ENCODE measurements at regions not wholly inside any gene's neighbourhood (a gene's known extent, or its start where the extent isn't known, plus 50 kb on each side); places are given as distances from the start of the nearest gene placed in this dataset.
"Not testable (repeated sequence)": the region's sequence is repeated elsewhere in the genome, so short reads cannot be mapped to it uniquely, and the experiment has no call there.

- H3K4me3 ChIP-seq (ENCODE audit: low read depth, low read length): no peak overlapping the region
- no peak for TF ChIP-seq CTCF (IDR thresholded peaks at IDR 0.05; ENCODE audit: low read depth, low read length, missing control alignments)
- DNase-seq (ENCODE audit: low read depth): no peak
- in situ Hi-C loops (cut with HindIII; ENCODE audit: low sequenced_read_pairs): no loop called here
Measured at GRCh38 chr10:101280511-101280910, 51.2 kb upstream of the LBX1 start.

GRCh38 chr10:101280921-101281320, 51.7 kb upstream of the LBX1 start:
- in situ Hi-C loops (cut with HindIII; ENCODE audit: low sequenced_read_pairs); H3K4me3 ChIP-seq (ENCODE audit: low read depth, low read length); DNase-seq (ENCODE audit: low read depth): not testable (repeated sequence)

GRCh38 chr10:101282947-101283346, 53.7 kb upstream of the LBX1 start:
- DNase-seq (ENCODE audit: low read depth): no peak
- in situ Hi-C loops (cut with HindIII; ENCODE audit: low sequenced_read_pairs): no loop called here
- TF ChIP-seq CTCF (IDR thresholded peaks at IDR 0.05; ENCODE audit: low read depth, low read length, missing control alignments): no peak
- no peak overlapping the region for H3K4me3 ChIP-seq (ENCODE audit: low read depth, low read length)

- in situ Hi-C loops (cut with HindIII; ENCODE audit: low sequenced_read_pairs): no loop called here
- no peak overlapping the region for H3K4me3 ChIP-seq (ENCODE audit: low read depth, low read length)
- DNase-seq (ENCODE audit: low read depth): no peak
- TF ChIP-seq CTCF (IDR thresholded peaks at IDR 0.05; ENCODE audit: low read depth, low read length, missing control alignments): no peak
Measured at GRCh38 chr10:101283762-101284100, 54.5 kb upstream of the LBX1 start.

GRCh38 chr10:101284101-101284743, 55.0 kb upstream of the LBX1 start:
- TF ChIP-seq CTCF (IDR thresholded peaks at IDR 0.05; ENCODE audit: low read depth, low read length, missing control alignments): no peak
- in situ Hi-C loops (cut with HindIII; ENCODE audit: low sequenced_read_pairs): no loop called here
- H3K4me3 ChIP-seq (ENCODE audit: low read depth, low read length): no peak overlapping the region
- no peak for DNase-seq (ENCODE audit: low read depth)

- no peak for TF ChIP-seq CTCF (IDR thresholded peaks at IDR 0.05; ENCODE audit: low read depth, low read length, missing control alignments)
- in situ Hi-C loops (cut with HindIII; ENCODE audit: low sequenced_read_pairs): loop anchor here (5.0 kb wide), 1 partner anchor 47 kb away; no protein-coding TSS in a partner anchor
- no peak for DNase-seq (ENCODE audit: low read depth)
- H3K4me3 ChIP-seq (ENCODE audit: low read depth, low read length): no peak overlapping the region
Measured at GRCh38 chr10:101284744-101285463, 55.6 kb upstream of the LBX1 start.

- no peak for TF ChIP-seq CTCF (IDR thresholded peaks at IDR 0.05; ENCODE audit: low read depth, low read length, missing control alignments)
- in situ Hi-C loops (cut with HindIII; ENCODE audit: low sequenced_read_pairs): loop anchor here (5.0 kb wide), 1 partner anchor 47 kb away; no protein-coding TSS in a partner anchor
- DNase-seq (ENCODE audit: low read depth): no peak
- H3K4me3 ChIP-seq (ENCODE audit: low read depth, low read length): no peak overlapping the region
Measured at GRCh38 chr10:101285519-101286070, 56.3 kb upstream of the LBX1 start.
